IPS DF 19.7 (cell line): ENCODE measurements at regions not wholly inside any gene's neighbourhood (a gene's known extent, or its start where the extent isn't known, plus 50 kb on each side); places are given as distances from the start of the nearest gene placed in this dataset.

Experiments used
- DNase-seq: peaks from one replicate; pipeline ENCODE4 v3.0.0-alpha.2; 2013; ENCODE audit warnings: low read depth, low spot score

GRCh38 chr7:88700725-88701124, 58.8 kb upstream of the ZNF804B start:
- no peak for DNase-seq

GRCh38 chr7:88694207-88694606, 65.3 kb upstream of the ZNF804B start:
- no peak for DNase-seq

- DNase-seq: no peak
Observed at GRCh38 chr7:88693131-88693530, 66.4 kb upstream of the ZNF804B start.

GRCh38 chr7:88692493-88692892, 67.0 kb upstream of the ZNF804B start:
- no peak for DNase-seq

GRCh38 chr7:88689821-88690220, 69.7 kb upstream of the ZNF804B start:
- no peak for DNase-seq

- DNase-seq: no peak
Observed at GRCh38 chr7:88688222-88688621, 71.3 kb upstream of the ZNF804B start.

- DNase-seq: no peak
Observed at GRCh38 chr7:88686468-88687229, 72.9 kb upstream of the ZNF804B start.

GRCh38 chr7:88681682-88682081, 77.8 kb upstream of the ZNF804B start:
- no peak for DNase-seq

- DNase-seq: no peak
Observed at GRCh38 chr7:88670536-88670935, 89.0 kb upstream of the ZNF804B start.

GRCh38 chr7:88669913-88670312, 89.6 kb upstream of the ZNF804B start:
- DNase-seq: no peak

GRCh38 chr7:88668591-88668990, 90.9 kb upstream of the ZNF804B start:
- peak; percentile 7 for DNase-seq

- DNase-seq: no peak
Observed at GRCh38 chr7:88666626-88667025, 92.9 kb upstream of the ZNF804B start.

- DNase-seq: no peak
Observed at GRCh38 chr7:88665892-88666514, 93.5 kb upstream of the ZNF804B start.

- DNase-seq: peak; percentile 89
Observed at GRCh38 chr7:88664630-88665233, 94.8 kb upstream of the ZNF804B start.

- DNase-seq: no peak
Observed at GRCh38 chr7:88661921-88662320, 97.6 kb upstream of the ZNF804B start.

GRCh38 chr7:88647825-88648224, 111.7 kb upstream of the ZNF804B start:
- DNase-seq: no peak

- DNase-seq: no peak
Observed at GRCh38 chr7:88638583-88638982, 120.9 kb upstream of the ZNF804B start.

GRCh38 chr7:88637795-88638194, 121.7 kb upstream of the ZNF804B start:
- DNase-seq: no peak

GRCh38 chr7:88635149-88635548, 124.4 kb upstream of the ZNF804B start:
- DNase-seq: peak; percentile 77

- DNase-seq: no peak
Observed at GRCh38 chr7:88629559-88629958, 129.9 kb upstream of the ZNF804B start.

- no peak for DNase-seq
Observed at GRCh38 chr7:88628363-88629085, 131.0 kb upstream of the ZNF804B start.

- no peak for DNase-seq
Observed at GRCh38 chr7:88617185-88617584, 142.3 kb upstream of the ZNF804B start.
